T-helper 1 cell treated with Interleukin-12 subunit alpha and Interleukin-12 subunit beta and Interleukin-4 antibody, amounts not matched to agents 30 μg/mL and 1 μg/mL, for 36 hours (primary cell): ENCODE measurements at regions not wholly inside any gene's neighbourhood (a gene's known extent, or its start where the extent isn't known, plus 50 kb on each side); places are given as distances from the start of the nearest gene placed in this dataset.
"Not testable (repeated sequence)": the region's sequence is repeated elsewhere in the genome, so short reads cannot be mapped to it uniquely, and the experiment has no call there.

Experiments
- H3K27ac Mint-ChIP-seq: one replicate; pipeline ENCODE4 v1.8.0; 2021; ENCODE audit warnings: mild to moderate bottlenecking, mixed read lengths
- H3K27me3 Mint-ChIP-seq: one replicate; pipeline ENCODE4 v1.8.0; 2021; ENCODE audit warnings: low read depth, mixed read lengths
- H3K36me3 Mint-ChIP-seq: one replicate; pipeline ENCODE4 v1.8.0; 2021; ENCODE audit warnings: low read depth, mixed read lengths
- H3K4me1 Mint-ChIP-seq: one replicate; pipeline ENCODE4 v1.8.0; 2021; ENCODE audit warnings: low read depth, mixed read lengths
- H3K4me3 Mint-ChIP-seq: one replicate; pipeline ENCODE4 v1.8.0; 2021; ENCODE audit warnings: mild to moderate bottlenecking, moderate library complexity, mixed read lengths
- H3K9me3 Mint-ChIP-seq: one replicate; pipeline ENCODE4 v1.8.0; 2021; ENCODE audit warnings: mixed read lengths

DNA sequence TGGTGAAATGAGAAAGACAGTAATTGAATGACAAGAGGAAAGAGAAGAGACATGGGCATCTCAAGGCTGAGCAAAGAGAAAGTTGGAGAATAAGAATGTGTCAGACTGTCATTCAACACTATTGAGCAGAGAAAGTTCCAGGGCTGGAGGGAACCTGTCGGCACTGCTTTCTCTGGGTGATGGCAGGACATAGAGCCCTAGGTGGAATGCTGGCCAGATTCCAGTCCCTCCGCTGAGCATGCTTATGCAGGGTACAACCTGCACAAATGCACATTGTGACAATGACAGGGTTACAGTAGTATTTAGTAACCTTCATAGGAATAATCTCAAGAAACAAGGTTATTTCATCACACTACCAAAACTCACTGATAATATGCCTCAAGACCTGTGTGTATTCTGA lies 582.8 kb downstream of the ADCYAP1 start:
- H3K27me3 Mint-ChIP-seq = no peaks in the 10 kb centered on the region
- peaks cover 11% of the 10 kb centered on the region for H3K9me3 Mint-ChIP-seq
- no peak overlapping the region for H3K4me3 Mint-ChIP-seq
- no peaks in the 10 kb centered on the region for H3K4me1 Mint-ChIP-seq
- H3K27ac Mint-ChIP-seq = no peak overlapping the region
- no peaks in the 10 kb centered on the region for H3K36me3 Mint-ChIP-seq

DNA sequence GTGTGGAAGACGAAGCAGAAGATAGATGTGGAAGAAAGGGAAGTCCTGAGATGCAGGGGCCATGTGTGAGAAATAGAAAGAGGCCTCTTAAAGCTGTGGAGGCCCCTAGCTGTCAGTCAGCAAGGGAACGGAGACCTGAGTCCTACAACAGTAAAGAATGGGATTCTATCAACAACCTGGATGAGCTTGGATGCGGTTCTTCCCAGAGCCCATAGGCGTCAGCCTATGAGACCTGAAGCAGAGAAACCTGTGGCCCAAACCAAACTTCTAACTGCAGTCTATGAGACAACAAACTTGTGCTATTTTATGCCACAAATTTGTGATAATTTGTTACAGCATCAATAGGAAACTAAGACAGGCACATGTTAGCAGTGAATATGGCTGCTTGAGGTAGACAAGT lies 583.7 kb downstream of the ADCYAP1 start:
- H3K4me1 Mint-ChIP-seq = no peaks in the 10 kb centered on the region
- H3K36me3 Mint-ChIP-seq = no peaks in the 10 kb centered on the region
- no peaks in the 10 kb centered on the region for H3K27me3 Mint-ChIP-seq
- H3K27ac Mint-ChIP-seq = no peak overlapping the region
- peaks cover 11% of the 10 kb centered on the region for H3K9me3 Mint-ChIP-seq
- no peak overlapping the region for H3K4me3 Mint-ChIP-seq

DNA sequence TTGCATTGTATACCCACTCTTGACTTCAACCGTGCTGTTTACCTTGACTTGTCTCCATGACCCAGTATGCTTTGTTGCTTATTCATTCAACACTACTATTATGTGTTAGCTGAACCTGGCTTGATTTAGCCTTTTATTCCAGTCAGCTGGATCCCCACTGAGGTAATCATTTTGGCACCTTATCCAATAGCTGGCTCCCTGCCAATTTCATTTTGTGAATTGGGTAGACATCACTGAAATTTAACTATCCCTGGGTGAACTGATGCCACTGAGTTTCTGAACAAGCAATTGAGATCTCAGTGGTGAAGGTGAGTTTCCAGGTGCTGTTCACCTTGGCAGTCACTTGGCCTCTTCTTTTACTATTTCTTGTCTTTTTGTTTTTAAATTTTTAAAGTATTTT lies 584.3 kb downstream of the ADCYAP1 start:
- H3K4me3 Mint-ChIP-seq = no peak overlapping the region
- H3K27me3 Mint-ChIP-seq = no peaks in the 10 kb centered on the region
- H3K27ac Mint-ChIP-seq = no peak overlapping the region
- H3K36me3 Mint-ChIP-seq = no peaks in the 10 kb centered on the region
- peaks cover 11% of the 10 kb centered on the region for H3K9me3 Mint-ChIP-seq
- no peaks in the 10 kb centered on the region for H3K4me1 Mint-ChIP-seq

DNA sequence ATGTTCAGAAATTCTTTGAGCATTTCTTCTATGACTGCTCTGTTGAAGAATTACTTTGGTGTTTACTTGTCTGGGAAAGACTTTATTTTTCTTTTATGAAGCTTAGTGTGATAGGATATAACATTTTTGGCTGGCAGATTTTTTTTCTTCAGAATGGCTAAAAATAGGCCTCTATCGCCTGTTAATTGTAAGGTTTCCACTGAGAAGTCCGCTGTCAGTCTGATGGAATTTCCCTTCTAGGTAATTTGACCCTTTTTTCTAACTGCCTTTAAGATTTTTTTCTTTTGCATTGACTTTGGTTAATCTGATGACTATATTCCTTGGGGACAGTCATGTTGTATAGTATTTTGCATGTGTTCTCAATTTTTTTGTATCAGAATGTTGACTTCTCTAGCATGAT lies 590.7 kb downstream of the ADCYAP1 start:
- H3K36me3 Mint-ChIP-seq = no peaks in the 10 kb centered on the region
- no peak overlapping the region for H3K27ac Mint-ChIP-seq
- no peaks in the 10 kb centered on the region for H3K27me3 Mint-ChIP-seq
- no peaks in the 10 kb centered on the region for H3K4me1 Mint-ChIP-seq
- H3K9me3 Mint-ChIP-seq = peaks cover 19% of the 10 kb centered on the region
- H3K4me3 Mint-ChIP-seq = no peak overlapping the region

DNA sequence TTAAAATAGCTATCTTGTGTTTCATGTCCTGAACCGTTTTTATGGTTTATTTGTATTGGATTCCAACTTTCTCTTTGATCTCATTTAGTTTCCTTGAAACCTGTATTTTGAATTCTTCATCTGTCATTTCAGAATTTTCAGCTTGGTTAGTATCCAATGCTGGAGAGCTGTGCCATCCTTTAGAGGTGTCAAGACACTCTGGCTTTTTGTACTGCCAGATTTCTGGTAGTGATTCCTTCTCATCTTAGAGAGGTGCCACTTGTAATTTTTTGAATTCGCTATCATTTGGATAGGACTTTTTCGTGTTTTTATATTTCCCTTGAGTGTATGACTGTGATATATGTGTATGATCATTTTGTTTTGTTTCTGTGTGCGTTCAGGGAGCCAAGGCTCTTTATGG lies 591.4 kb downstream of the ADCYAP1 start:
- Mint-ChIP-seq H3K9me3 (peaks cover 19% of the 10 kb centered on the region), H3K4me1 (no peaks in the 10 kb centered on the region), H3K36me3 (no peaks in the 10 kb centered on the region), H3K4me3 (no peak overlapping the region), H3K27ac (no peak overlapping the region), H3K27me3 (no peaks in the 10 kb centered on the region)

DNA sequence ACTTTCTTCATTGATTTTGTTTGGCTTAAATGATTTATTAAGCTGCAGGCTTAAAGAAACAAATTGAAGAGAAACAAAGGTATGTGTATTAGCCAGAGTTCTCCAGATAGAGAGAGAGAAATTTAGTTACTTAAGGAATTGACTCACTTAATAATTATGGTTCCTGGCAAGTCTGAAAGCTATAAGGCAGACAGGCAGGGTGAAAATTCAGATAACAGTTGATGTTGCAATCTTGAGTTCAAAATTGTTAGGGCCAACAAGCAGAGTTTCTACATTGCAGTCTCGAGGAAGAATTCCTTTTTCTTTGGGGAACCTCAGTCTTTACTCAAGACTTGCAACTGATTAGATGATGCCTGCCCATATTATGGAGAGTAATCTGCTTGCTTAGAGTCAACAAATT lies 593.5 kb downstream of the ADCYAP1 start:
- no peaks in the 10 kb centered on the region for H3K27me3 Mint-ChIP-seq
- peaks cover 8% of the 10 kb centered on the region for H3K9me3 Mint-ChIP-seq
- no peaks in the 10 kb centered on the region for H3K4me1 Mint-ChIP-seq
- H3K4me3 Mint-ChIP-seq = no peak overlapping the region
- no peaks in the 10 kb centered on the region for H3K36me3 Mint-ChIP-seq
- H3K27ac Mint-ChIP-seq = no peak overlapping the region

DNA sequence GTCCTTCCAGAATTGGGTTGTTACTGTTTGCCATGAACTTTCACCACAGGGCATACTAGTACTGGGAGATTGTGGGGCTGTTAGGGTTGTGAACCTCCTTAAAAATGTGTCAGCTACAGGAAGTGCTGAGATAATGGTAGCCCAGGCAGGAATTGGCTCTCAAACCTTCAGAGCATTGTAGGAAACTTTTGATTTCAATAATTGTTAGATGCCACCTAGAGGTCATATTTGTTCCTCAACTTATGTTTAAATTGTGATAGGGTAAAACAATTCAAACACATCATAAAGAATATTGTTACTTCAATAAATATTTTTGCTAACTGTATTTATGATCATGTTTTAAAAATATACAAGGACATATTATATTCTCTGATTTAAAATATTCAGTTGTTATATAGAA lies 594.6 kb downstream of the ADCYAP1 start:
- Mint-ChIP-seq H3K27me3 (no peaks in the 10 kb centered on the region), H3K4me3 (no peak overlapping the region), H3K36me3 (no peaks in the 10 kb centered on the region), H3K27ac (no peak overlapping the region), H3K9me3 (peaks cover 8% of the 10 kb centered on the region), H3K4me1 (no peaks in the 10 kb centered on the region)

DNA sequence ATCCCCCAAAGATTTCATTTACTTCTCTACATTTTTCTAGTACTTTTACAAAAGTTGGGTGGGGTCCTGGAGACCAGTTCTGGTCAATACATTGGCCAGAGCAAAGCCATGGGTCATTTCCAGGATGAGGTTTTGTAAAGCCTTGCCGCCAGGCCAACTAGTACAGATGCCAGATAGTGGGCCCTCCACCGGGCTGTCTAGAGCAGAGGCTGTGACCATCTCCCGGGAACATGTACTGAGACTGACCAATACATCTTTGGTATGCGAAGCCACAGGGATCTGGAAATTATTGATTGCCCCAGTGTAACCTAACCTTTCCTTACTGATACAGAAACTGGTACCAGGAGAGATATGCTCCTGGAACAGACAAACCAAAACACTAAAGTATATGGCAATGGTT lies 599.2 kb downstream of the ADCYAP1 start:
- no peaks in the 10 kb centered on the region for H3K4me1 Mint-ChIP-seq
- H3K4me3 Mint-ChIP-seq = no peak overlapping the region
- no peaks in the 10 kb centered on the region for H3K36me3 Mint-ChIP-seq
- no peak overlapping the region for H3K27ac Mint-ChIP-seq
- no peaks in the 10 kb centered on the region for H3K27me3 Mint-ChIP-seq
- no peaks in the 10 kb centered on the region for H3K9me3 Mint-ChIP-seq

DNA sequence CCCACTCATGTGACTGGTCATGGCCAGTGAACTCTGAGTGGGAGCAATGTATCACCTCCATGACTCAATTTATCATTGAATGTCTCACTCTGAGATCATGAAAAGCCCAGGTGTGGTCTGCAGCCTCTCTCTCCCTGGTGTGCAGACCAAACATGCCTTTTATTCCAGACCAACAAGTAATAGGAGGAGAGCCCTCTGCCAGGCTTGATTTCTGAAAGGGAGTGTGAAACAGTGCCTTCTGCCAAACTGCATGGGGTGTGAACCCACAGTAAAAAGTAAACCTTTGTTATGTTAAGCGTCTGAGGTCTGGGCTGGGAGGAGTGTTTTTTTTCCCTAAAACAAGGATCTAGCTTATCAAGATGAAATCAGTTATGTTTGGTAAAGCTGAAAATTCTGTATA lies 601.2 kb downstream of the ADCYAP1 start:
- Mint-ChIP-seq H3K4me3 (no peak overlapping the region), H3K9me3 (peaks cover 3% of the 10 kb centered on the region), H3K36me3 (no peaks in the 10 kb centered on the region), H3K27me3 (no peaks in the 10 kb centered on the region), H3K4me1 (no peaks in the 10 kb centered on the region), H3K27ac (no peak overlapping the region)

DNA sequence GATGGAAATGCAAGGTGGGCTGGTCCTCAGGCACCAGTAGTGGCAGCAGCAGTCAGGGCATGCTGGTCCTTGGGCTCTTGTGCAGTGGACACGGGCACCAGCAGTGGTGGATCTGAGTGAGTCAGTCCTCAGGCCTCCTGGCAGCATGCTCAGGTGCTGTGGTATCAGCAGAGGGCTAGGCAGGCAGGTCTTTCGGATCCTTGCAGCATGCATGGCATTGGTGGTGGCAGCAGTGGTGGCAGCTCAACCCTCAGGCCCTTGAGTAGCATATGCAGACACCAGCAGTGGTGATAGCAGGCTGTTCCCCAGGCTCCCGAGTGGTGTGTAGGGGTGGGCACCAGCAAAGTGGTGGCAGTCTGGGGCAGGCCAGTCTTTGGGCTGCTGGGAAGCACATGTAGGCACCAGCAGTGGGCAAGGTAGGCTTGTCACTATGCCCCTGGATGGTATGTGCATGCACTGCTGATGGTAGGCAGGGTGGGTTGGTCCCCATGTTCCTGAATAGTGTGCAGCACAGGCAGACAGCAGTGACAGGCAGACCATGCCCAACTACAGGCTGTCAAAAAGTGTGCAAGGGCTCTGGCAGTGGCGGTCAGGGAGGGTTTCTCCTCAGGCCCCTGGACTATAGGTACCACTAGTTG lies 606.0 kb downstream of the ADCYAP1 start:
- H3K27ac Mint-ChIP-seq = no peak overlapping the region
- H3K9me3 Mint-ChIP-seq = peaks cover 3% of the 10 kb centered on the region
- no peaks in the 10 kb centered on the region for H3K36me3 Mint-ChIP-seq
- no peaks in the 10 kb centered on the region for H3K27me3 Mint-ChIP-seq
- no peak overlapping the region for H3K4me3 Mint-ChIP-seq
- H3K4me1 Mint-ChIP-seq = no peaks in the 10 kb centered on the region

DNA sequence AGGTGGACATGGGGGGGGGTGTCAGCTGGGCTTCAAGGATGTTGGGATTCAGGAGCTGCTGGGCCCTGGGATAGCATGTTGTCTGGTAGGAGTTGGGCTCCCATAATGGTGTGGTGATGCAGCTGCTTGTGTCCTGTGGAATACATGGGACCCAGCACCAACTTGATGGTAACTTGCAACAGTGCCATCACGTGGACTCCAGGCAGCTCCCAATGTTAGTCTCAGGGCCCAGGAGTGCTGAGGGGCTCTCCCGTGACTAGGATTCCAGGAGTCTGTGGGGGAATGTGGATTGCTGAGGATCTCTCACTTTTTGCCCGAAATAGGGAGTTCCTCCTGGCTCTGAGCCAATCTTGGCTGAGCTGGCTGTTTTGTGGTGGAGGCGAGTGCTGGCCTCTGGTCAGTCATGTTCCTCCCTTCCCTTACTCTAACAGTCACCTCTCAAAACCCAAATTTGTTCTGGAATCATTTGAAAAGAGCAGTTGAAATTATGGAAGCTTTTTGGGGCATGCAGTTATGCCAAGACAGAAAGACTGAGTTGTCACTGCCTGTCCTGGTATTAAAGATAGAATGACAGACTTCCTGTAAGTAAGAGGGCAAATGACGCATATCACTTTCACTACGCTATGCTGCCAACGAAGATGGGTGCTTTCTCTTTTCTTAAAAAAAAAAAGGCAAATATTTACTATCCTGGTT lies 607.1 kb downstream of the ADCYAP1 start:
- Mint-ChIP-seq H3K9me3 (peaks cover 3% of the 10 kb centered on the region), H3K4me3 (no peak overlapping the region), H3K27ac (no peak overlapping the region), H3K27me3 (no peaks in the 10 kb centered on the region), H3K4me1 (no peaks in the 10 kb centered on the region), H3K36me3 (no peaks in the 10 kb centered on the region)

DNA sequence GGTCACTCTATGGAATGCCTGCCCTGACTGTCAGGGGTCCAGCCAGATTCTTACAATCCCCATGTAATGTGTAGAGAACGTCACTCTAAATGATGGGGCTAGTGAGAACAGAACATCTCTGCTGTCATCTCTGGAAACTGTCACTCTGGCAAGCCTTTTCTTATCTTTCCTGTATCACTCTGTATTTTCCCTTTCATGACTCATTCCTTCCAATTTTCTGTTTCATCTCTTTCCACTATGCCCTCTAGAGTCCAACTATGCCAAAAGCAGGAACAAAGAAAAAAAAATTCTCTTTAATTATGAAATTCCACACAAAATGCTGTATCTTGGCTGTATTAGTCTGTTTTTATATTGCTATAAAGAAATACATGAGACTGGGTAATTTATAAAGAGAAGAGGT lies 608.8 kb downstream of the ADCYAP1 start:
- Mint-ChIP-seq H3K4me3 (no peak overlapping the region), H3K27me3 (no peaks in the 10 kb centered on the region), H3K9me3 (peaks cover 3% of the 10 kb centered on the region), H3K27ac (no peak overlapping the region), H3K4me1 (no peaks in the 10 kb centered on the region), H3K36me3 (no peaks in the 10 kb centered on the region)

DNA sequence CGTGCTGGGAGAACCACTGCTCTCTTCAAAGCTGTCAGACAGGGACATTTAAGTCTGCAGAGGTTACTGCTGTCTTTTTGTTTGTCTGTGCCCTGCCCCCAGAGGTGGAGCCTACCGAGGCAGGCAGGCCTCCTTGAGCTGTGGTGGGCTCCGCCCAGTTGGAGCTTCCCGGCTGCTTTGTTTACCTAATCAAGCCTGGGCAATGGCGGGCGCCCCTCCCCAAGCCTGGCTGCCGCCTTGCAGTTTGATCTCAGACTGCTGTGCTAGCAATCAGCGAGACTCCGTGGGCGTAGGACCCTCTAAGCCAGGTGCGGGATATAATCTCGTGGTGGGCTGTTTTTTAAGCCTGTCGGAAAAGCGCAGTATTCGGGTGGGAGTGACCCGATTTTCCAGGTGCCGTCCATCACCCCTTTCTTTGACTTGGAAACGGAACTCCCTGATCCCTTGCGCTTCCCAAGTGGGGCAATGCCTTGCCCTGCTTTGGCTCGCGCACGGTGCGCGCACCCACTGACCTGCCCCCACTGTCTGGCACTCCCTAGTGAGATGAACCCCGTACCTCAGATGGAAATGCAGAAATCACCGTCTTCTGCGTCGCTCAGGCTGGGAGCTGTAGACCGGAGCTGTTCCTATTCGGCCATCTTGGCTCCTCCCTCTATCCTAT lies 617.0 kb downstream of the ADCYAP1 start:
- H3K4me1 Mint-ChIP-seq, H3K27ac Mint-ChIP-seq, H3K4me3 Mint-ChIP-seq, H3K36me3 Mint-ChIP-seq, H3K27me3 Mint-ChIP-seq: not testable (repeated sequence)
- H3K9me3 Mint-ChIP-seq = peaks cover 10% of the 10 kb centered on the region

DNA sequence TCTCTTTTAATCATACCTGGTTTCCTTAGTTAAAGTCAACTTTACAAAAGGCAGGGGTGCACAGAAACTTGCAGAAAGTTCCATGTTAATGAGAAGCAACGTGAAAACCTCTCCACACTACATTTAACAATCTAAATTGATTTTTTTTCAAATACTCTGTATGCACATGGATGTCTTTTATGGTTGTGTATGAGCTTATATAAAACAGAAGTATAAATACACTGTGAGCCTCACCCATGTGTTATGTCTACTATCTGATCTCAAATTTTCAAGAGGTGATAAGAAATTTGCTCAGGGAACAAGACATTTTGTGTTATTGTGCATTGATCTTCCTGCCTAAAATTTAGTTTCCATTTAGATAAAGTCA lies 617.6 kb downstream of the ADCYAP1 start:
- H3K4me3 Mint-ChIP-seq = no peak overlapping the region
- H3K4me1 Mint-ChIP-seq = no peaks in the 10 kb centered on the region
- peaks cover 10% of the 10 kb centered on the region for H3K9me3 Mint-ChIP-seq
- no peaks in the 10 kb centered on the region for H3K36me3 Mint-ChIP-seq
- no peak overlapping the region for H3K27ac Mint-ChIP-seq
- no peaks in the 10 kb centered on the region for H3K27me3 Mint-ChIP-seq

DNA sequence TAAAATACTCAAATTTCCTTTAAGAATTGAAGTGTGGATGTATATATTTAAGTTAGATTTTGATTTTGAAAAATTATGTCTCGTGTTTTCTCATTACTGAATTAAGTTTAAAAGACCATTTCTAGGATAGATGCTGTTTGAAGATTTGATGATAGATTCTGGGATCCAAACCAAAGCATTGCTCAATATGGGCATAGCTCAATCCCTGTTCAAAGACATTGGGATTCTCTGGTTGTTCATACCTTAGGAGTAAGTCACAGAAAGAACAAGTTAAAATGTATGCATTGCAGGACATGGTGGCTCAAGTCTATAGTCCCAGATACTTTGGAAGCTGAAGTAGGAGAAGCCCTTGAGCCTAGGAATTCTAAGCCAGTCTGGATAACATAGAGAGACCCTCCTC lies 622.3 kb downstream of the ADCYAP1 start:
- Mint-ChIP-seq H3K27ac (no peak overlapping the region), H3K4me3 (no peak overlapping the region), H3K4me1 (no peaks in the 10 kb centered on the region), H3K36me3 (no peaks in the 10 kb centered on the region), H3K27me3 (no peaks in the 10 kb centered on the region), H3K9me3 (peaks cover 12% of the 10 kb centered on the region)
